GM19455 (cell line): ENCODE measurements at regions not wholly inside any gene's neighbourhood (a gene's known extent, or its start where the extent isn't known, plus 50 kb on each side); places are given as distances from the start of the nearest gene placed in this dataset.

Experiments
- ATAC-seq: cut with Tn5 transposase; IDR thresholded peaks from one replicate; pipeline ENCODE4 v1.9.1; 2021; ENCODE audit not compliant: unreplicated experiment

DNA sequence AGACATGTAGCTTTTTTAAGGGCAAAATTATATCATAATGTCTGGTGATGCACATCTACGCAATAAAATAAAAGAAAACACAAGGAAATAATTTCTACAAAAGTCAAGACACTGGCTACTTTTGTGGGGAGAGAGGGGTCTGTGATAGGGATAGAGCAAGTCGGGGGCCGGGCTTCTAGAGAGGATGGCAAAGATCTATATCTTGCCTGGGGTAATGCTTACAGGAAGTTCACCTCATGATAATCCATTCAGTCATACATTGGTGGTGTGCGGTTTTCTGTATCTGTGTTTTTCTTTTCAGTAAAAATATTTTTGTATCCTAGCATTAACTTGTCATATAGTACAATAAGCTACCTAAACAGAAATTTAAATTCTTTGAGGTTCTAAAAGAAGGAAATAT, 178.8 kb downstream of the ARRDC4 start:
- ATAC-seq: no peak

DNA sequence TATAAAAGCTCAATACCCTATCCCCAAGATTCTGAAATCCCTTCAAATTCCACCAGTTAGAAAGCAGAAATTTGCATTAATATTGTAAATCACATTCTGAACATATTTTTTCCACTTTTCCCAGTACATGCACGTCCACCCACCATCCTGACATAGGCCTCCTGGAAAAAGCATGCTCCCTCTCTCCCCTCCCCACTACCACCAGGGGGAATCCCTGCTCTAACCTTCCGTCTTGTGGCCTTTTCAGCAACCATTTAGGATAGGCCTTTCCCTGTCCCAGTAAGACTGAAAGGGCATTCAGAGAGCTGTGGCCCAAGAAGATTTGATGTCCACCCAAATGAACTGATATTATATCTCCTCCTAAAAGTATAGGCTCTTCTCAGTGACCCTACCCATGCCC, 182.1 kb downstream of the ARRDC4 start:
- no peak for ATAC-seq

DNA sequence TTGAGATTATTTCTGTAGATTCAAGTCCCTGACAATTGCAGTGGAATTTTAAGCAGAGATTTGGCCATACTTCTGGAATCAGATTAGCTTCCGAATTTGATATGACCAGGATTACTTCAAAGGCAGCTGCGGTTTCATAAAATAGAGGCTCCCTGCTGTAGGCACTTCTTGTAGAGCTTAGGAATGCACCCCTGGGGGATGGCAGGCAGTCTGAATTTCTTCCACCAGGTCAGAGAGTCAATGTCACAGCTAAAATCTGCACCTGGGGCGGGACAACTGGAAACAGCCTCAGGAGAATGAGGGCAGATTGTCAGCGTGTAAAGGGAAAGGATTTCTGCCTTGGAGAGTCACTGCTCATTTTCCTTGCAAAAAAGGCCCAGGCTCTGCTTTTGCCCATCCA, 182.6 kb downstream of the ARRDC4 start:
- ATAC-seq: no peak

DNA sequence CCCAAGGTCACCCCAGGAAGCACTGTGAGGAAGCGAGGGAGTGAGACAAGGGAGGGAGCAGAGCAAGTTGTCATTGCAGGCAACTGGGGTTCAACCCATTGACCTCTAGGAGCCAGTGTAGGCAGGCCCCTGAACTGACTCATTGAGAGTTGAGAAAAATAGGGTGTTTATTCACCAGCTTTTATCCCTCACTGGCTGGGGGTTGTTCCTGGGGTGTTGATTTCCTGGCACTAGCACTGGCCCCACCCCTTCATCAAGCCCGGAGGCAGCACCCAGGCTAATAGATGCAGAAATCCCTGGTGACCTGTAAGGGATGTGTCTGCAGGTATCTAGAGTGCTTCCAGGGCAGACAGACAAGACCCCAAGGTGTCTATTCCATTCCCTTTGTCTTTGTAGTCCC, 183.9 kb downstream of the ARRDC4 start:
- no peak for ATAC-seq

DNA sequence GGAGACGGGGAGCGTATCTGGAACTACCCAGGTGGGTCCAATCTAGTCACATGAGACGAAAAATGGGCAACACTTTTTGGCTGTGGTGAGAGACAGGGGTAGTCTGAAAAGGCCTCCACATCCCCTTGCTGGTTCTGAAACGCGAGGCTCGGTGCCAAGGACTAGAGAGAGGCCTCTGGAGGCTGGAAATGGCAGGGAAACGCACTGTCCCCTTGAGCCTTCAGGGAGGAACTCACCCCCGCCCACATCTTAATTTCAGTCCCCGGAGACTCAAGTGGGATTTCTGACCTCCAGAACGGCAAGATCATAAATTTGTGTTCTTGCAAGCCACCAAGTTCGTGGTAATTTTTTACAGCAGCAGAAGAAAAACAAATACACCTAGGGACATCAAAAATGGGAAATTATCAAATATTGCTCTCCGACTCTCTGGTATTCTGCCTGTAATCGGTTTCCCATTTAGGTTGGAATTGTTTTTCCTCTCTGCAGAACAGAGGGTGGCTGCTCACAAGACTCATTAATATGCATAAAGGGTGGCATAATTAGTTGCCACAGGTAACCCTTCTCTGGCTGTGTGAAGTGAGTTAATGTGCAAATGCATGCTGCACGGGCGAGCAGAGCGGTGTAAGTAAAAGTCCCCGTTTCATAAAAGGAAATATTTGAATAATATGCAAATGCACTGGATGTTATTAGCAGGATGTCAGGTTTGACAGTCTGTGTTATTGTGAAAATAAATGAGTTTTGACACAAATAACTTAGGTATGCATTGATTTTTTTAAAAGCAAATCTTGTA, 185.7 kb downstream of the ARRDC4 start:
- no peak for ATAC-seq

DNA sequence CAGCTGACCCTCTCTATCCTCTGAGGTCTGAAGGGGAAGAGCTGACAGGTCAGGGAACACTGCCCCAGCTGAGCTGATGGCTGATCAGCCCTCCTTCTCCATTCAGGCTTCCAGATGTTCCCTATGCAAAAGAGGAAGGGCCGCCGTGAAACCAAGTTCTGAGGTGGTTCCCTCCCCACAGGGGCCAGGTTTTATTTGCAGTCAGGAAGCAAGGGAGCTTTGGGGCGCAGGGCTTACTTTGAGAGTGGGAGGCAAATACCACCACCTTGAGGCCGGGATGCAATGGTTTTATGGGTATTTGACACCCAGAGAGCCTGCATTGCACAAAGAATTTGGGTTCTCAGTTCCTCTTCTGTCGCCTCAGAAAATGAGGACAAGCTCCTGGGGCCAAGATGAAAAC, 186.9 kb downstream of the ARRDC4 start:
- no peak for ATAC-seq

DNA sequence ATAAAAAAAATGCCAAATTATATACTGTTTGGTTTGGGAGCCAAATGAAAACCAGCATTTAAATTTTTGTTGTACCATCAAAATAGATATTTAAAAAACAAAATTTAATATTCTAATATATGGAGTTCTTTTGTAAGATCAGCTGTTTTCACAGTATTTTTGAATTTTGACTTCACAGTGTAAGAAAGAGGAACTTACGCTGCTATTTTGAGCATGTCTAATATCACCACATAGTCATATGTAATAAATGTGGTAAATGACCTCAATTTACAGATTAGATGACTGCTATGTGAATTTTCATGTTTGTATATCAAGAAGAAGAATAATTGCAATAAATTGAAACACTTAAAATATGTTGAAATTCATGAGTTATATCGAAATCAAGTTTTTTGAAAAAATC, 189.6 kb downstream of the ARRDC4 start:
- no peak for ATAC-seq

DNA sequence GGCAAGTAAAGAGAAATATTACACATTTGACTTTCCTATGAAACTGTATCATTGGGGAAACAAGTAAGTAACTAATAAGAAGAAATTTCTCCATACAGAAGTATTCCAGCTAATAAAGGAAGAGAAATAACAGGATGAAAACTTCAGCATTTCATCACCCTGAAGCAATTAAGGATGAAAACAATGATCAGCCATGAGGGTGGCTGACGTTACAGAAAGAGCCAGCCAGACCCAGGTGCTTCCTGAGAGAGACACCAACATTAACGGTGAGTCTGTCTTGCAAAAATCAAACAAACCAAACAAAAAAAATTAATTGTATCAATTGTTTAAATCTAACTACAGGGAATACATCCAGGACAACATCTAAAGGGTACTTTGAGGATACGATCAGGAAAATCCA, 190.0 kb downstream of the ARRDC4 start:
- no peak for ATAC-seq

DNA sequence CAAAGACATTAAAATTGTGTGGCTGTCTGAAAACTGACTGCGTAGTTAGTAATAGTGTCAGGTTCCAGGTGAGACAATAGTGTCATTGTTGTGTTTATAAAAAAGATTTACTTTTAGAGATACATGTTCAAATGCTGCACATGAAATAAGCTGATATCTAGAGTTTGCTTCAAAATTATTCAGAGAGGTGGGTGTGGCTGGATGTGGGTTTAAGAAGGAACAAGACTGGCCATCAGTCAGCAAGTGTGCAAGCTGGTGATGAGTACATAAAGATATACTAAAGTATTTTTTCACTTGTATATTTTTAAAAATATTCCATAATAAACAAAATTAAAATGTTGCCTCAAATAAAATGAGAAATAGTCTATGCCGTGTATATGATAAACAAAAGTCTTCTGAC, 190.6 kb downstream of the ARRDC4 start:
- ATAC-seq: no peak

DNA sequence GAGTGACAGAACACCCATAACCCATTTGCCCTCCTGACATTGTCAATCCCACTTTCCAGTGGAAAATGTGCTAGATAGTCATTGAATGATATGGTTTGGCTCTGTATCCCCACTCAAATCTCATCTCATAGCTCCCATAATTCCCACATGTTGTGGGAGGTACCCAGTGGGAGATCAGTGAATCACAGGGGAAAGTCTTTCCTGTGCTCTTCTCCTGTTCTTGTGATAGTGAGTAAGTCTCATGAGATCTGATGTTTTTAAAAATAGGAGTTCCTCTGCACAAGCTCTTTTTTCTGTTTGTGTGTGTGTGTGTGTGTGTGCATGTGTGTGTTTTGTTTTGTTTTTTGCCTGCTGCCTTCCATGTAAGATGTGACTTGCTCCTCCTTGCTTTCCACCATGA, 191.7 kb downstream of the ARRDC4 start:
- no peak for ATAC-seq

DNA sequence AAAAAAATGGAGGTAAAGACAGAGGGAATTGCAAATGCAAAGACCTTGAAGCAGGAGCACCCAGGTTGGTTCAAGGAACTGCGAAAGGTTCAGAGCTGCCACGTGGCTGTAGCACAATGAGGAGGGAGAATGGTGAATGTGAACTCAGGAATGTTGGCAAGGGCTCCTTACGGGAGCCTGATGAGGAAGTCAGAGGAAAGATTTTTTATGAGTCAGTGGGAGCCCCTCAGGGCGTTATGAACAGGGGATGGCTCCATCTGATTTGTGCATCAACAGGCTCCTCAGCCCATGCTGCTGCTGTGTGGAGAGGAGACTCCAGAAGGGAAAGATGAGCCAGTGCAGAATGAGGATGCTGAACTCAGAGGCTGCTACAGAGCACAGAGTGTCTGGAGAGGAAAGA, 194.4 kb downstream of the ARRDC4 start:
- no peak for ATAC-seq

DNA sequence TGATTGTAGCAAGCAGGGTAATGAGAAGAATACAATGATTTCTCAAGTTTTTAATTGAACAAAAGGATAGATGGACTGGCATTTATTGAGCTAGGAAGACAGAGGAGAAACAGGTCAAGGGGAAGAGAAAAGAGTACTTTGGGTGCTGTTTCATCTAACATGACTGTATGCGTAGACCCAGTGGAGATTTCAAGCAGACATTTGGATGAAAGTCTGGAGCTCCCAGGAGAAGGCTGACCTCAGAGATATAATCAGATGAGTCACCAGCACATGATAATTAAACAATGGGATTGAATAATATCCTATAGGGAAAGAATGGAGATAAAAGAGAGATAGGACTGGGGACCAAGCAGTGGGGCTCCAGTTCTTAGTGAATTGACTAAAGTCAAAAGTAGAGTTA, 194.9 kb downstream of the ARRDC4 start:
- no peak for ATAC-seq

DNA sequence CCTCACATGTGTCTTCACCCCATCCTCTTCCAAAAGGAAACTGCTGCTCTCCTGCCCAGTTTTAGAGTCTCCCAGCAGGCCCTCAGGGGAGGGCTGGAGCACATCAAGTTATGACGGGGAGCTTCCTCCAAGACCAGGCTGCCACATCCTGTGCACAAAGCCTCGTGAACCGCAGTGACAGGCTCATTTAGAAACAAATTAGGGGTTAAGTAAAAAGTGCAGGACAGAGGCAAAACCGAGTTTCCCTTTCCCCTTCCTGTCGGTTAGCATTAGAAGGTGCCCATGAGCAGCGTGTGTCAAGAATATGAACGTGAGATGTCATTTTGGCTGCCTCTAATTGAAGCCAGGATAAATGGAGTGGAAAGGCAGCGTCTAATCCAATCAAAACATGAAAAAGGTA, 199.7 kb downstream of the ARRDC4 start:
- peak; percentile 97 for ATAC-seq

DNA sequence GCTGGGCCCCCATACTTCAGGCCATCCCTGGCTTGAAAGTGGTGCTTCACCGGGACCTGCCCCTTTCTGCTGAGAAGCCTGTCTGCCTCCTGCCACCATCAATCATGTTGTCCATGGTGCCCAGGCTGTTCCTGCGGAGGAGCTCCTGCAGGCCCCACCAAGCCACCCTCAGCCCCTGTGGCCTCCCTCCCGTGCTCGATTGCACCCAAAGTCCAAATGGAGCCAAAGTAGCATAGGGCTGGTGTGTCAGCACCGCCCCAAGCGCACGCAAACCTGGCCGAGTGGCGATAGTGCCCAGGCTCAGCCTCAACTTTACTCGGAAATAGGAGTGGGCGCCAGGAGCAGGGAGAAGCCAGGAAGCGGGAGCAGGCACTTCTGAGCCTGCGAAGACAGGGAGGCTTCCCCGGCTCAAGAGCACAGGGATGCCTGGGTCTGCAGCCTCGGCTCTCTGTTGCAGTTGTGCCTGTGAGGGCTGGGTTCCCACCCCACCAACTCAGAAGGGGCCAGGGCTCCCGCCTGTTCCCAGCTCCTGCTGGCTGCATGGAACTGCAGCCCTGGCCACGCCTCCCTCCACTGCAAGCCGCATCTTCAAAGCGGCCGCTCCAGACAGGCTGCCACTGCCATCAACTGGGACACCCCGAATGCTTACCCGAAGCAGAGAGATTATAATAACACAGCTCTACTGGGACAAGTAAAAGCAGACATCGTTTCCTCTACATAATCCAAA, 203.0 kb downstream of the ARRDC4 start:
- no peak for ATAC-seq

DNA sequence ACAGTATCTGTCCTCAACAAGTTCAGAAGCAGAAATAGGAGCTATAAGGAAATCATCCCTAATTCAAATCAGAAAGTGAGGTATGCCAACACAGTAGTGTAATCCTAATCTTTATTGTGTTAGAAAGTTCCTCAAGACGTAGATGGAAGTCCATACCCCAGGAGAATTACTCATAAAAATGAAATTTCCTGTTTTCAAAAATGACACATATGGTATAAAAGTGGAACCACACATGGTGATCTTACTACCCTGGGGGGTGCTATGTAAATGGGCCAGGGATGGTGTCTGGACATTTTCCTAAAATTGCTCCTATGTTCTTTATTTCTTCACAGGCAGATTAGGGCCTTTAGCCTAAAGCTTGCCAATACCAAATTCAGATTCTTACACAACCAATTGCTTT, 204.1 kb downstream of the ARRDC4 start:
- ATAC-seq: no peak

DNA sequence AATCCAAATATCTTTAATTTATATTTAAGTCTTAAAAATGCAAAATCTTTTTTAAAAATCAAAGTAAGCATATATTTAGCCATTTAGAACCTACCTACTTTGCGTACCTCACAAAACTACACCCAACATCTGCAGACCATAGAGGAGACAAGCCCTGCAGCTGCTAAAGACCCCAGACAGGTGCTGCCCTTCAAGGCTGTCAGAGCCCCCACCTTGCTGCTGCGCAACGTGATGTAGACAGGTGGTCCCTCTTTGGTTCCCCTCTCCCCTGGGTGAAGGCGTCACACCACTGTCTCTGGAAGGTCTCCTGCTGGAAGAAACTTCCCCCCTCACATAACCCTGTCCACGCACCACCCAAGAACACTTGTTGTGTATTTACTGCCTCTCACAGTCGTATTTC, 204.5 kb downstream of the ARRDC4 start:
- no peak for ATAC-seq

DNA sequence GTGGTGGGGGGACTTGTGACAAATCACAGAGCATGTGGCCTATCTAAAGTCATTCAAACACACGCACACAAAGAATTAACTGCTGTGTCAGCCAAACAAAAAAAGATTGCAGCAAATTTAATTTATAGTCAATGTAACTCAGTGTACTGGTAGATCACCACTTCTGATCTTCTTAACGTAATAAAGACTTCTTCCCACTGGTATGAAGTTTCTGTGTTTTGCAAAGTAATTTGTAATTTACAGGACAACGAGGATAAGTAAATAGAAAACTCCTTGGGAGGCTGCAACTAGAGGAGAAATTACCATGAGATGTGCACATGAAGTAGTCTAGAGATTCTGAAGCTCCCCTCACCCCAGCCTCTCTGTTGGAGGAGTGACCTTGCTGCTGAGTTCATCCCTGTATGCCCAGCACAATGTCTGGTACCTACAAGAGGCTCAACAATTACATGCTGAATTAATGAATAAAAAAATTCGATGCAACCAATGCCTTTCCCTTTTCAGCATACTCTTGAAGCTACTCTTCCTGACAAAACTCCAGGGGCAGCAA, 207.3 kb downstream of the ARRDC4 start:
- no peak for ATAC-seq

DNA sequence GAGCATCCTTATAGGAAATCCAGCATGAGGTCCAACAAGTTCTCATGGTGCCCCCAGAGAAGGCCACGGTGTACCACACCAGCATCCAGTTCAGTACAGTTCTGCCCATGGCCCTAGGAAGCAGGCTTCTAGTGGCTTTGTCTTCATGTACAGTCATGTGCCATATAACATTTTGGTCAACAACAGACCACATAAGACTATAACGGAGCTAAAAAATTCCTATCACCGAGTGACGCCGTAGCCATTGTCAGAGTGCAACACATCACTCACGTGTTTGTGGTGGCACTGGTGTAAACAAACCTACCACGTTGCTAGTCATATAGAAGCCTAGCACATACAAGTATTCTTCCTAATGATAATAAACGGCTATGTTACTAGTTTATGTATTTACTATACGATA, 209.0 kb downstream of the ARRDC4 start:
- no peak for ATAC-seq

DNA sequence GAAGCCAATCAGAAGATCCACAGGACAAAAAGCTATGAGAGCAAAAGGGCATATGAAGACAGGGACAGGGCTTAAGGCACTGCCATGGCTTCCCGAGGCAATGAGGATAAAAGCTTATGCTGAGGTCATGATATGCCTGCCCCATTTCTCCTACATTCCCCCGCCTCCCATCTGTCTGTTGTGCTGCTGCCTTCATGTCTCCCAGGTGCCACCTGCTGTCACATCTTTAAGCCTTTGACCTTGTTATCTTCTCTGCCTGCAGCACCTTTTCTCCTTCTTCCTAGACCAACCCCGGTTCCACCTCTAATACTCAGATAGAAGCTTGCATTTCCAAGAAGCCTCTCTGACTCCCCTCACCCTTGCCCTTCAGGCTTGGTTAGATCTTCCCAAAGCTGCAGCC, 213.8 kb downstream of the ARRDC4 start:
- ATAC-seq: no peak

DNA sequence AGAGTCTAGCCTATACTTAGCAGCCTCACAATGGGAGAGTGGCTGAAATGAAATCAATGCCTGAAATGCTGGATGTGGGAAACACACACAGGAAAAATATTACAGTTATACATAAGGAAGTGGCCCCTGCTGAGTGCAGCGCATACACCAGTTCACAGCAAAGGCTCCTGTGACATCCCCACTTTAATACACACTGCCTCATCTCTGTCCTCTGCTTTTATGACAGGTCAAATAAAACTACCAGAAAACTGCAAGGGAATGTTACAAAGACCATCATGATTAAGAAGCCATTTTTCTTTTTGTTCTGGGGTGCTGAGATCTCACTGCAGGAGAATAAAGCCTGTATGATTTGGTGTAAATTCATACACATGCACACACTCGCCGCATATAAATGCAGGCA, 214.3 kb downstream of the ARRDC4 start:
- no peak for ATAC-seq

DNA sequence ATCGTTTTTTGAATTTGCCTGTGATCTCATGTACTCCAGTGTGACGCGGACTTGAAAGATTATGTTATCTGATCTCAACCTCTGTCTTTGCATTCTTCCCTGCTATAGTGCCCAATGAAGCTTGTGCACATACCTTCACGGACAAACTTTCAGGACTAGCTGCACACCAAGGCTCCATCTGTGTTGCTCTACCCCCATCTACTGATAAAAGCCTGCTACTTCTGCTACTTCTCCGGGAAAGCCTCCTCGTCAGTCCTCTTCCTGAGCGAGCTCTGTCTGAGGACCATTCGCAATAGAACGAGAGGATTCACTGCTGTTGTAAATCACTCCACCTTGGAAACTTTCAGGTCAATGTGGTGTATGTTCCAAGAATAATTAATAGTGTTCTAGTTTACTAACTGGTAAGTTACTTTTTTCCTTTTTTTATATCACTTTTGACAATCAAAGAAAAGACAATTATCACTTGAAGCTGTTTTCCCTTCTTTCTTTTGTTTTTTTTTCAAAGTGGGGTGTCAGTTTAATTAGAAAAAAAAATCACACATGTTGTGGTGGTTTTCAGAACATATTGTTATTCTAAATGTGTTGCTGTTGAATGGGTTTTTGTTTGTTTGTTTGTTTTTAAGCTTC, 217.6 kb downstream of the ARRDC4 start:
- ATAC-seq: peak; percentile 63

DNA sequence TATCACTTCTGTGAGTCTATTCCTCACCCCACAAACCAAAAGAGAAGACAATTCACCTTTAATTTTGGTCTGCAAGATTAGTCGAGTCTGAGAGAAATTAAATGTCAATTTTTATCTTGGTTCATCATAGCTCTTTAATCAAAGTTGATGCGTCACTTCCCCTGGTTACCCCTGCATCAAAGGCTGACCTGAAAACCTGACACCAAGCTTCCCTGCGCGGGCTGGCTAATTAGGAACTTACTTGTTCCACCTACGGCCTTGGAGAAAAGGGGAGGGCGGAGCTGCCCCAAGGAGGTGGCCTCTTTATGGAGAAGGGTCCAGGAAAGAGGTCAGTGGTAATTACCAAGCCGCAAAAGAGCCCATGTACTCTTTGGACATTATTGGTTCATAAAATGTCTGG, 218.4 kb downstream of the ARRDC4 start:
- no peak for ATAC-seq
